ENCODE measurements at regions not wholly inside any gene's neighbourhood (a gene's known extent, or its start where the extent isn't known, plus 50 kb on each side); places are given as distances from the start of the nearest gene placed in this dataset.

DNA sequence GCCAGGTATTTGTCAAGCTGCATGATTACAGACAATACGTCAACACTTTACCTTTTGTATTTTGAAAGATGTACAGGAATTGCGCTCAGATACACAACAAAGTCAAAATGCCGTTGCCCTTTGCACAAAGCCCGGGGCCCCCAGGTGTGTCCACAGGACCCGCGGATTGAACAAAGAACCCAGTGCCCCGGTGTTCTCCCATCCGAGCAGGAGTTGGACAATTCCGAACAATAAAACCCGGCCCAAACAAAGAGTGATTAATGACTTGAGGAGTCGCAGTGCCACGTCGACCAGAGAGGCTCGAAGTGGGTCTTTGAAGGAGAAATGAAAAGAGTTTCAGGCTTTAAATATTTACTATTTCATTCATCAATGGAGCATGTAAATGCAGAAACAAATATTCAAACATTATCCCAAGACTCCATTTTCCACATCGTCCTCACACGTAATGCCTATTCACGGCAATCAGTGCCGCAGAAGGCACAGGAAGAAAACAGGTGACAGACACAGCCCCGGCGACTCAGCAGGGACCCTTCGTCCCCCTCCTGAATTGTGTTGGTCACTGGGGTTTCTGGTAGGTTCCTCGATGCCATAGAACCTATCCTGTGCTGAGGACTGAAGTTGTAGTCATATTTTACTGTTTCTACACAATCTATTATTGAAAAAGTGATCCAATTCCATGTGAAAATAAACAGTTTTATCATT is 70.9 kb upstream of the MGMT start:
- no peak for DNase-seq

DNA sequence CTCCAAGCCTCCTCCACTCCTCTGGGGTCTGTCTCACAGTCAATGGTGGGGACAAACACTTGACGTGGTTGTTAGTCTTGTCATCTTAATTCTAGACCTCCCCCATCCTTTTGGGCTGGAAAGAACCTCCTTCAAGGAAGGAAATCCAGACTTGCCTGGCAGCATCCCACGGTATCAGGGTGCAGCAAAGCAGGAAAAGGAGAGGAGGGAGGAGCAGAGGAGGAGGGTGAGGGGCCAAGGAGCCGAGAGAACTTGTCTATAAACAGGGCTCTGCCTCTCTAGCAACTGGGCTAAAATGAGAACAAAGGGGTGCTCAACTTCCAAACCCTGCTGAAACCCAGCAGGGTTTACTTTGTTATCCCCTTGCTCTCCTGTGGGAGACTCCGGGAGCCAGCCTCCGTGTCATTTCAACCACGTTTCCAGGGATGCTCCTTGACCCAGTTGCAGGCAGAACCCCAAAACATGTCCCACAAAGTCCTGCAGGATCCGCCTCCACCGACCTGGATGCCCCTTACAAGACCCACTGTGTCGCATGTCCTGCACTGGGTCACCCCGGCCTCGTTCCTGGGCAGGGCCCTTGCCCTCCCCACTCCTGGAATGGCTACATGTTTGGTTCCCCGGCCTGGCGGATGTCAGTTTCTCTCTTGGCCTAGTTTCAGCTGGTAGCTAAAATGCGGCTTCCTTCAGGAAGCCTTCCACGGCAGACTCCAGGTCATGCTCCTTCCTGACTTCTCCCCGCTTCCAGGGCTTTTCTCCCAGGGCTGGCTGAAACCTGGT is 69.7 kb upstream of the MGMT start:
- DNase-seq = no peak

DNA sequence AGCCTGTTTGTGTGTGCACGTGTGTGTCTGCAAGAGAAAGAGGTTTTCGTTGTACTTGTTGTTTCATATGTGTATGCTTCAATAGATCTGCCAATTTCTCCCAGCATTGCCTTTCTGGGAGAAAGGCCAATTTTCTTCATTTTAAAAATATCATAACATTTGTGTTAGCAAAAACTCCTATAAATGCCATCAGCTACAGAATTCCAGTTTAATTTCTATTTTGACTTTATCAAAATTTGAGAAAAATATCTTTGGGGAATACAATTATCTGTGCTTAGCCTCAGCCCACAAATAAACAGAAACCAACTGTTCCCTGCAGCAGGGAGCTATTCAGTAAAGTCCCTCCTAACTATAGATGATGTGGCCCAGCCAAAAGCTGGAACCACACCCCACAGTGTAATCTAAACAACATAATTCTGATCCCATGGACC is 68.3 kb upstream of the MGMT start:
- no peak for DNase-seq

DNA sequence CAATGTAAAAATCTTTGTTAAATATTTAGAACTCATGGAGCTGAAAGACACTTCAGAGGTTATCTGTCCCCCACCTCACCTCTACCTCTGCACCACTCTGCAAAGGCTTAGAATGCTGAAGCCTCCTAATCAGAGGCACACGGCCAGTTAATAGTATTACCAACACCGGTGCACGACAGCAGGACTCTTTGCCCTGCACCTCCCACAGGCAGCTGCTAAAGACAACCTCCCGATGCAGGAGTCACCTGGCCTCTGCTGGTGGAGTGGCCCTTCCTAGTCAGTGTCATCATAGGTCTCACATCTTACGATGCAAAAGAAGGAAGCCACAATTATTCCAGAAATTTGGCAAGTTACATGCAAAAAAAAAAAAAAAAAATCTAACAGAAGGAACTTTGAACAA is 66.6 kb upstream of the MGMT start:
- no peak for DNase-seq

DNA sequence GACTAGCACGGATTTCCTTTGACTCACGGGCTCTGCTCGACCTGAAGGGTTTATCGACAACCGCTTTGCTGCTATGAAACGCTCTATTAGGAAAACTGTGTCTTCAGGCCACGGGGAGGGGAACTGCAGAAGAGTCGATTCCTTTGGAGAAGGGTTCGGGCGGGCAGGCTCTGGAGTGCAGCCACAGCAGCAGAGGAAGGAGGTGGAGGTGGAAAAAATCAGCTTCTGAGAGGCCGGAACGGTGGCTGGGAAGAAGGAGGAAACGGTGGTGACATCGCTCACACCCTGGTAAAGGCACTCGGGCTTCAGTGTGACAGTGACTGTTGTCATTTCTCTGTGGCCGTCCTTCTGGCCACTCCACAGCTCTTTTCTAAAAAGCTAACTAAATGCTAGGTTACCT is 64.6 kb upstream of the MGMT start:
- DNase-seq = no peak

DNA sequence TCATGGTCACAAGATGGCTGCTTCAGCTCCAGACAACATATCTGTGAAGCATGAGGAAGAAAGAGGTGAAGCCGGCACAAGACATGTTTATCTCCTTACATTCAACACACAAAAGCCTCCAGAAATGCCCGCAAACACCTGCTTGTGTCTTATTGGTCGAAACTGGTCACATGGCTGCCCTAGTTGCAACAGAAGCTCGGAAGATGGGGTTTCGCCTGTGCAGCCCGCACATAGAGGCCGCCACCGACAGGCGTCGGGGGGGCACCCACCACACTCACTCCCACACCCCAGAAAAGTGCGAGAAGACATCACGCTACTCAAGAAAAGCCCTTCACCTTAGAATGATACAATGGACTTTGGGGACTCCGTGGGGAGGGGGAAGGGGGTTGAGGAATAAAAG is 63.0 kb upstream of the MGMT start:
- no peak for DNase-seq

DNA sequence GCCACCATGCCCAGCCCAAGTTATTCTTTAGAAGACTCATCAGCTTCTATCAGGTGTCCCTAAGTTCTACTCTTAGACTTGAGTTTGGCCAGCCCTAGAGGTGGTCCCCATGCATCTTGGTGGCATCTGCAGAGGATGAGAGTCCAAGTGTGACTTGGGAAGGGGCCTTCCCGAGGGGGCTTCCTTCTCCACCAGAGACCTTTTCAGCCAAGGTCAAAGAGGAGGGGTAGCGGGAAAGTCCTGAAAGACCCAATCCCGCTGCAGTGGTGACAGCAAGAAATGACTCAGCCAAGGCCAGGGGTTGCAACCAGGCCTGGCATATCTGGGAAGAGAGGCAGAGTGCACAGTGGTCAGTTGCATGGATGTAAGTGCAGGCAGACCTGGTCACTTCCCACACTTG is 61.7 kb upstream of the MGMT start:
- DNase-seq = no peak

DNA sequence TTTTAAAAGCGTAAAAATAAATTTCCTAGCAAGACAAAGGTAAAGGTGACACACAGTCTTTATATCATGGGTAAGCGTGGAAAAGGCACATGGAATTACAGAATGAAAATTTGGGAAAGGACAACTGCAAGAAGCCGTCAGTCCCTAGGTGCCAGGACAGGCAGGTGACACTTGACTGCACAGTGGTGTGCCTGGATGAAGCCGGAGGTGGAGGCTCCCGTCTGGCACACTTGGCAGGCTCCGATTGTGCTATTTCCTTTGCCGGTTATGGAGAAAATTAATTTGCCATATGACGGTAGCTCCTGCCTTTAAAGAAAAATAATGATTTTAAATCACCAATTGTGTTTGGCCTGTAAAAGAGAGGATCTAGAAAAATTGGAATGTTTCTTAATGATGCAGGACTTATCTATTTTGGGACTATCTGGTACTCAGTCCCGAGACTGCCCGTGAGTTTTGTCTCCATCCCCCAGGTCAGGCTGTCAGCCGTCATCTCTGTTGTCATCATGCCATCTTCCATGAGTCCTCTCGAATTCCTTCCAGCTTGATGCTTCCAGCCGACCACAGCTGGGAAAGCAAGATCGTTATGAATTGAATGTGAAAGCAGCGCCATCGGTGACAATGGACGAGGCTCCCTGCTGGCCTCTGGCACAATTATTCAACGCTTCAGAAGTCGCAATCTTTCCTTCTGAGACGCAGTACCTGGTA is 56.2 kb upstream of the MGMT start:
- DNase-seq = no peak

DNA sequence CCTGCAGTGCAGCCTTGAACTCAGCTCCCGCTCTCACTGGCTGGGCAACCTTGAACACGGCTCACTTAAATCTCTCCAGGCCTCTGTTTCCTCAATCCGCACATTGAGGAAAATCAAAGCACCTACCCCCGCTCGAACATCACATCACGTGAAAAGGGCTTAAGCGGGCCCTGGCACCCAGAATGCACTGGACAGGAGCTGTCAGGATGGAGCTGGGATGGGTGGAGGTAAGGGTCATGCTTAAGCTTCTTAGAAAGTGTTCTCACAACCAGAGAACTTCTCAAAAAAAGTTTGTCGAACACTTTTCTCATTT is 55.7 kb upstream of the MGMT start:
- DNase-seq = no peak

DNA sequence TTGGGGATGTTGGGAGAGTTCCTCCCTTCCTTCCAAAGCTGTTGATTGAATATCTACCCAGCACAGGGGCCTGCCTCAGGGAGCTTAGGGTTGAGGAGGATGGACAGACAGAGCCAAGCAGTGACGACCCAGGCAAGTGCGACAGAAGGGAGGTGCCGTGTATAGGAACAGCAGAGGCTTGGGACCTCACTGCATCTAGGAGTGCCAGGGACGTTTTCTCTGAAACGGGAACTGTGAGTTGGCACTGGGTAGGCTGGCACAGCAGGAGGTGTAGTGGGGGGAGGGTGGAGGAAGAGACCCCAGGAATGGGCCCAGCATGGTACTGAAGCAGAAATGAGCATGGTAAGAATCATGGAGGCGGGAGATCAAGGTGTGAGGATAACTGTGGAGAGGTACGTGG is 55.3 kb upstream of the MGMT start:
- no peak for DNase-seq

DNA sequence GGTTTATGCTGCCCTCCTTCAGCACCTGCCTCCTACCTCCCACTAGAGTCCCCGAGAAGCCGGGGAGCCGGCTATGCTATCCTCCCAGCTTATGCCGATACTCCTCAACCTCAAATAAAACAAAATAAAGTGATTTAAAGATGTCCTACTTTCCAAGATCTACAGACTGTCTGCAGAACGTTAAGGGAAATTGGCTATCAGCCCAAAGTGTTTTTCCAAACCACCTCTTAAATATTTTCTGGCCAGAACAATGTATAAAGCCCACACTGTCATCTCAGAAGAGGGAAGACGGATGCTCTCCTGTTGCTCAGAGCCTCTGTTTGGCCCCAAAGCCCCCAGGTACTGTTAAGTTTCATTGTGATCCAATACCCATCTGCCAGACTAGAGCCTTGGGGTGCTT is 54.0 kb upstream of the MGMT start:
- no peak for DNase-seq

DNA sequence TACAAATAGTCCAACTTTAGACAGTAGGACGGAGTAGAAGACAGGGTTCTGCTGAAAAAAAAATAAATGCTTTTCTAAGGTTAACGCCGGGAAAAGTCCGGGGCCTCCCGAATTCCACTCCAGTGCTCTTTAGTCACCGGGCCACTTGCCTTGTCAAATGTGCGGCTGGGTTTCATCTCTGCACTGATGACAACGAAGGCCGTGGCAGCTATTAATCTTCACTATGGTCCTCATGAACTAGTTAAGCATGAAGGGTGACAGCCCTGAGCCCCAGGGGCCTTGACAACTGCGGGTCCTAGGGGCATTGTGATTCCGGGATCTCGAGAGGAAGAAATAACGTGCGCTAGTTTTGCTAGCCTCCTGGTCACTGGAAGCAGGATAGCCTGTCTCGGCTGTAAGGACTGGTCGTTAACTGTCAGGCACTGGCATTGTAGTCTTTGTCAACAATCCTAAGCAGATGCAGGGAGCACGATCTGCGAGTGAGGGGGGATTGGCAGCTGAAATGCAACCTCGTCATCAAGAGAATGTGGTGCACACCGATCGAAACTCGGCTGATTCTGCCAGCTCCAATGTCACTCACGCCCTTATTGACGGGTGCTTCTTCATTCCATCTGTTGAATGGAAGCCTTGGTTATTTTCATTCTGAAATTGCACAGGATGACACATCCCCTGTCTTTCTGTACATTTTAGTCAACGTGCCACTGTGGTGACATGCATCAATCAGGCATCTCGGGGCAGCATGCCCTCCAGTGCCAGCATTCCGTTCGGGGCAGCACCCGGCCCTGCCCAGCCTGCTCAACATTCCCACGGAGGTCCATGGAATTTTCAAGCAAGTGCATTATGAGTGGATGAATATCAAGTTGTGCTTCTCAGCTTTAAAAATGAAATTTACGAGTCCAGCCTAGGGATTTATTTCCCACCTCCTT is 51.6 kb upstream of the MGMT start:
- no peak for DNase-seq

DNA sequence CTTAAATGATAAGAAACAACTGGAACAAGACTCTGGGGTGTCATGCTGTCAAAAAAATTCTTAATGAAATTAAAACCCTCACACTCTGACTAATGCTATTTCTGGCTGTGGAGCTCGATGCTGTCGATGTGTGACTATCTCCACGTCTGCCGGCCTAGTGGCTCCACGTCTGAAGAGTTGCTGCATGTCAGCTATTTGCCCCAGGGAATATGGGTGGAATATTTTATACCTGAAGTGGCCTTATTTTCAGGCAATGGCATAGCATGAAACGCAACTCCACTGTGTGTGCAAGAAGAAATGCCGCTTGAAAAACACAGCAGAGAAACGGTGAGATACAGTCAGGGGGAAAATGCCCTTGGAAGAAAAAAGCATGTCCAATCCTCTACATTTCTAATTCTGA is 50.9 kb upstream of the MGMT start:
- no peak for DNase-seq

DNA sequence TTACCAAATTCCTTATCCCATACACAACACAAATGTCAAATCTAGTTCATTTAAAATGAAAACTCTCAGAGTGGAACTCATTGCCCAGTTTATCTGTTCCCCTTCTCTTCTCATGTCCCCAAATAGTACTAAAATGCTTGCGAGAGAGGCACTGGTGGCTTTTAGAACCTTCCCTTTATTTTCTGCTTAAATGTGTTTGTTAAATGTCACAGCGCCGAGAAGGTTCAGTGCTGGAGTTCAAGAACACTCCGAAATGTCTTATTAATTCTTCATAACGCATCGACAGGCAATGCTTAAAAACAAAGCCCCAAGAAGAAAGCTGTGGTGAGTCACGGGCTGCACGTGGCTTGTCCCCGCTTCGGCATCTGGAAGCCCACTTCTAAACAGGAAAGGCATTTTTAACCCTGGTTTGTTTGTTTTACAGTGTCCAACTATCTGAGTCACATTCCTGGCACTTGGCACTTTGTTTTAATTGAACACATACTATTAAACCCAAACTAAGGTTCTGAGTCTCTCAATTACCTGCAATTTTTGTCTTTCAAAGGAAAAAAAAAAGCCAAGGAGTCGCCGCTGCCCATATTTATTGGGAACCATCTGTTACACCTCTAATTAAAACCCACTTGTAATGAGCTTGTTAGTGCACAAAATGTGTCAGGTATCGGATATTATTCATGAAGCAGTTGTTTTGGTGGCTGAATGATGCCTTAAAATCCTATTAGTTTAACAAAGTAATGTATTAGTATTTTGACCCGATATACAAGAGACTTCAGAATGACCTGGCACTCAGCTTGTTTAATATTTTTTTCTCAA is 49.9 kb upstream of the MGMT start:
- DNase-seq = no peak

Measured in NCI-H226 (cell line).